GM12872 (cell line): ENCODE measurements at regions not wholly inside any gene's neighbourhood (a gene's known extent, or its start where the extent isn't known, plus 50 kb on each side); places are given as distances from the start of the nearest gene placed in this dataset.

Experiments used
- CTCF ChIP-seq: IDR thresholded peaks from 3 replicates; pipeline ENCODE4 v1.5.1; 2011; ENCODE audit warnings: low read depth, mild to moderate bottlenecking, low read length, moderate library complexity; ENCODE audit not compliant: insufficient read depth

DNA sequence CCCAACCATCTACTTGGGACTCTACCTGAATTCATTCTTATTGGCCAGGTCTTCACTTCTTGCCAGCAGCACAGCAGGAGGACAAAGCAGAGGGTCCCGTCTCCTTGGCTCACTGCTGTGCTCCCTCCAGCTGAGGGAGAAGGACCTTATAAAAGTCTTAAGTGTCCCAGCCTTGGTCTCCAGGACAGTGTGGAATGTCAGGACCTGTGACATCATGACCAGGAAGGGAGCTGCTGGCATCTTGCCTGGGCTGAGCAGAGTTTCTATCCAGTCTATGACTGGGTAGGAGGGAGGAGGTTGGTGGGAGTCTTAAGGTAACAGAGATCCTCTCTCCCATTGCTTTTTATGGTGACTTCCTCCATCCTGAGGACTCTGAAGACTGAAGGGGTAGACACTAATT, 56.6 kb upstream of the ANKRD10 start:
- no peak for TF ChIP-seq CTCF

GRCh38 chr13:110965755-110966134, 50.9 kb upstream of the ANKRD10 start:
- TF ChIP-seq CTCF: no peak

- no peak for TF ChIP-seq CTCF
These were observed 50.3 kb upstream of the ANKRD10 start for GRCh38 chr13:110965038-110965754.
